Activated naive CD8-positive, alpha-beta T cell treated with anti-CD3 and anti-CD28 coated beads, Interleukin-2, amount 50 U/mL, for 24 hours (primary cell): ENCODE measurements at regions not wholly inside any gene's neighbourhood (a gene's known extent, or its start where the extent isn't known, plus 50 kb on each side); places are given as distances from the start of the nearest gene placed in this dataset.

ENCODE experiments used
- ATAC-seq: fragments of 150-1000 bp; cut with Tn5 transposase; one replicate; pipeline ENCODE4 v1.10.0; 2021
- DNase-seq: peaks from one replicate; pipeline ENCODE4 v3.0.0; 2021
- H3K27ac Mint-ChIP-seq: one replicate; pipeline ENCODE4 v1.8.0; 2021; ENCODE audit warnings: mild to moderate bottlenecking, mixed read lengths
- H3K27me3 Mint-ChIP-seq: one replicate; pipeline ENCODE4 v1.8.0; 2021; ENCODE audit warnings: mixed read lengths
- H3K36me3 Mint-ChIP-seq: one replicate; pipeline ENCODE4 v1.8.0; 2021; ENCODE audit warnings: low read depth, mixed read lengths
- H3K4me1 Mint-ChIP-seq: one replicate; pipeline ENCODE4 v1.8.0; 2021; ENCODE audit warnings: mixed read lengths
- H3K4me3 Mint-ChIP-seq: one replicate; pipeline ENCODE4 v1.8.0; 2021; ENCODE audit warnings: mild to moderate bottlenecking, moderate library complexity, mixed read lengths
- H3K9me3 Mint-ChIP-seq: one replicate; pipeline ENCODE4 v1.8.0; 2021; ENCODE audit warnings: mixed read lengths

DNA sequence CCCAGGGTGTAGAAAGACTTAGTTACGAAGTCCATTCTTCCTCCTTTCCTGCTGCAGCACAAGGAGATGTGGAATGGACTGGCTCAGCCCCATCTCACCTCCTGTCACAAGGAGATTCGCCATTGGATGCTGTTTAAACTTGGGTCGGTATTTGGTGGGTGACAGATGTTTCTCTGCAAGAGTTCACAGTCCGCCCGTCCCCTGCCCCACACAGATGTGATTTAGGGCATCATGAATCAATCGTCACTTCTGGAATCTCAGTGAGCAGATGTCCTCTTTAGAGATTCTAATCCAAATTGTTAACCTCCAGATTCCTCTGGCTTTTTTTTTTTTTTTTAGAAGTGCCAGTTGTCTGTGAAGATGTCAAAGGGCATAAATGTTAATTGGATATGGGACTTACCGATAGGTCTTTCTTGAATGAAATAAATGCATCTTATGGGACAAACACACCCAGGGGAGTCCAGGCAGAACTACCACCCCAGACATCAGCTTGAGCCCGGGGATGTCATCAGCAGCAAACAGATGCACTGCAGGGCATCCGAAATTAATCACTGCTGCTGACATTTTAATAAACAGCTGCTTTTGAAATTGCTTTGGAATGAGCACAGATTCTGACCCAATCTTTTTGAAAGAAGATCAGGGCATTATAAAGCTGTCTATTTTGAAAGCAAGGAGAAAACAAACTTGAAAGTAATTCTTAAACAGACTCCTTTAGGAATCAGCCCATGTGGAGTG lies 117.6 kb upstream of the CDH4 start:
- no peaks in the 10 kb centered on the region for H3K27me3 Mint-ChIP-seq
- no peaks in the 10 kb centered on the region for H3K36me3 Mint-ChIP-seq
- ATAC-seq (no peak), DNase-seq (no peak)
- no peak overlapping the region for H3K4me3 Mint-ChIP-seq
- peaks cover 2% of the 10 kb centered on the region for H3K4me1 Mint-ChIP-seq
- no peak overlapping the region for H3K27ac Mint-ChIP-seq
- no peaks in the 10 kb centered on the region for H3K9me3 Mint-ChIP-seq

DNA sequence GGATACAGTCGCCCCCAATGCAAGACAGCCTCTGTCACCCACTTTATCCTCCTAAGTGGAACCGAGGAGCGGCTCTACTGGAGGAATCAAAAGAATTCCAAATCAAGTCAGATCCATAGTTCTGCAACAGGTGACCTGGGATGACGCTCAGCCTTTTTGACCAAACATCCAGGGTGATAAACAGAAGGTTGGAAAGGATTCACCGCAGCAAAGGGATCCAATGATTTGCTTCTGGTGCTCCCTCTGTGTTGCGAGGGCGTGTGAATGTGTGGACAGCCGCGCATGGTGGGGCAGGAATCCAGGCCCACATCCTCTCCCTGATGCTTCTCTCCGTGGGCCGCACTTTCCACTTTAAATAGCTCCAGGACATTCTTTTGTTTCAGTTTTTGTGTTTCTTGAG lies 116.8 kb upstream of the CDH4 start:
- no peaks in the 10 kb centered on the region for H3K27me3 Mint-ChIP-seq
- no peaks in the 10 kb centered on the region for H3K36me3 Mint-ChIP-seq
- no peaks in the 10 kb centered on the region for H3K4me1 Mint-ChIP-seq
- no peak overlapping the region for H3K27ac Mint-ChIP-seq
- ATAC-seq (no peak), DNase-seq (no peak)
- no peaks in the 10 kb centered on the region for H3K9me3 Mint-ChIP-seq
- H3K4me3 Mint-ChIP-seq: no peak overlapping the region

DNA sequence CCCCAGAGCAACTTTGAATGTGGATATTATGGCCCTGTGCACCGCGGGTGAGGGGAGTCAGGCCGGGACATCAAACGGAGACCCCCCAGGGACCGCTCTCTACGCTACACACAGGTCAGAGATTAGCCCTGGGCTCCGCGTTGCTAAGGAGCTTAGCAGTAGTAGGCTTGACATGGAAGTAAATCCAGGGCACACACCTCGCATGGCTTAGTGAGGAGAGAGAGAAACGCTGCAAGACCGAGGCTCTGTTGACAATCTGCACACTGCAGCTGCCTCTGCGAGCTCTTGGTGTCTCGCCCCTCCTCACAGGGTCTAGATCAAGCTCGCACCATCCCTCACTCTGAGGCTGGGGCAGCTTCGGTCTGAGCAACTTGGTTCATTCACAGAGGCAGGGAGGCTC lies 116.1 kb upstream of the CDH4 start:
- Mint-ChIP-seq H3K4me1 (no peaks in the 10 kb centered on the region), H3K4me3 (no peak overlapping the region), H3K9me3 (no peaks in the 10 kb centered on the region), H3K36me3 (no peaks in the 10 kb centered on the region), H3K27ac (no peak overlapping the region), H3K27me3 (no peaks in the 10 kb centered on the region)
- ATAC-seq (no peak), DNase-seq (no peak)

DNA sequence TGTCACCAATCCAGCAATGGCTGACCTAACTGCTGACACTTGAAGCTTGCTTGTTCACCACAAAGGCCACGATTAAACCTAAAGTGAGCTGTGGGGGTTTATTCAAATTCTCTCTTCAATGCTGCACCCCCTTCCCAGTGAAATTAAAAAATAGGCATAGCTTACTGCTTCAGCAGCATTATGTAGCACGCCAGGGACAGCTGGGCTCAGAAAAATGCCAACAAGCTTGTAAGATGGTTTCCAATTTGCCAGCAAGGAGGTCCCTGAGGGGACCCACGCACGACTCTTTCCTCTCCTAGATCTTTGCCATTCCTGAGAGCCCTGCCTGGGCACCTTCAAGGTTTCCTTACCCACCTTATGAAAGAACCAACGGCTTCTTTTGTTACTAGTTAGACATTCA lies 113.5 kb upstream of the CDH4 start:
- H3K27me3 Mint-ChIP-seq: no peaks in the 10 kb centered on the region
- no peak overlapping the region for H3K4me3 Mint-ChIP-seq
- ATAC-seq: no peak
- H3K27ac Mint-ChIP-seq: no peak overlapping the region
- no peaks in the 10 kb centered on the region for H3K36me3 Mint-ChIP-seq
- peaks cover 5% of the 10 kb centered on the region for H3K9me3 Mint-ChIP-seq
- no peaks in the 10 kb centered on the region for H3K4me1 Mint-ChIP-seq
- no peak for DNase-seq

DNA sequence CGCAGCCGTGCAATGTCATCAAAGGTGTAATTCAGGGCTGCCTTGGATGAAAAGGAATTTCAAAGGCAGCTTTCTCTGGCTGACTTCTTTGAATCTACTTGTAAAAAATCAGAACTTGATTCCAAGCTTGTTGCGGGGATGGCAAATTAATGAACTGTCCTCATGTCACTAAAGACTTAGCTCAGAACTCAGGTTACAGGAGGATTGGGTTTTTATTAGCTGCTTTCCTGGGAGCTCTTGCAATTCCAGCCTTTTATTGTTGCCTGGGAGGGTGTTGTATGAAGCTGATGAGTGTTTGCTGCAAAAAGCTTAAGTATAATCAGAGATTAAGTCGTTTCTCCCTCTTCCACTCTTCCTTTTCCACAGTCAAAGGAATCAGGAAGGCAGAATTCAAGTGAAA lies 113.0 kb upstream of the CDH4 start:
- Mint-ChIP-seq H3K9me3 (peaks cover 7% of the 10 kb centered on the region), H3K27me3 (no peaks in the 10 kb centered on the region), H3K4me1 (no peaks in the 10 kb centered on the region), H3K36me3 (no peaks in the 10 kb centered on the region), H3K27ac (no peak overlapping the region), H3K4me3 (no peak overlapping the region)
- DNase-seq (no peak), ATAC-seq (no peak)

DNA sequence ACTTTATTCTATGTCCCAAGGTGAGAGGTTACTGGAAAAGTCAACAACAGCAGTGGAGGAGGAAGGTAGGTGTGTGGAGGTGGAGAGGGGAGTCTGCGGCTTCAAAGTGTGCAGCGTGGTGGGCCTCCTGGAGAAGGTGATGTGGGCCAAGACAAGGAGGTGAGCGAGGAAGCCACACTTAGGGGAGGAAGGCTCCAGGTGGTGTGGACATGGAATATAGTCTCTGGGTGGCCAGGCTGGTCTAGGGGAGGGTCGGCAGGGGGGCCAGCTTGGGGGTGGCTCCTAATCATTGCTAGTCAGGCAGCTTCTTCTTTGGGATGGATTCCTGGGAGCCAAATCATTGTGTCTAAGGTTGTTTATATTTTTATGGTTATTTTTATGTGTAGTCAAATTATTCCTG lies 111.5 kb upstream of the CDH4 start:
- Mint-ChIP-seq H3K9me3 (peaks cover 10% of the 10 kb centered on the region), H3K4me3 (no peak overlapping the region), H3K27me3 (no peaks in the 10 kb centered on the region), H3K27ac (no peak overlapping the region), H3K36me3 (no peaks in the 10 kb centered on the region), H3K4me1 (no peaks in the 10 kb centered on the region)
- DNase-seq: no peak
- no peak for ATAC-seq

DNA sequence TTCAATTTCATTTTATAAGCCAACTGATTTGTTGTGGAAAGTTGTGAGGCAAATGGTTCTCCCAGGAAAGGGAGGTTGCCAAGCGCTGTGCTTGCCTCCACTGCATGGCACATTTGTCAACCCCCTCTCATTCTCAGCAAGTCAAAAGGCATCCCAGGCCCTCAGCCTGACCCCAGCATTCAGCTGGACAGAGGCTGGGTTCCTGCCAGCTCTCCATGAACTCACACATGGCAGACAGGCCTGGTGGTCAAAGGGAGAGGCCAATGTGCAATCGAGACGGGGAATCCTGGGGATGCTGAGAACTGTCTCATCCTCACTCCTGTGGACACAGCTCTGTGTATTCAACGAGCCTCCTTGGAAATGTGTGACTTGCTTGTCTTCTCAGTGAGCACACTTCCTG lies 106.0 kb upstream of the CDH4 start:
- H3K27ac Mint-ChIP-seq: no peak overlapping the region
- DNase-seq (no peak), ATAC-seq (no peak)
- H3K4me1 Mint-ChIP-seq: no peaks in the 10 kb centered on the region
- H3K36me3 Mint-ChIP-seq: no peaks in the 10 kb centered on the region
- H3K27me3 Mint-ChIP-seq: no peaks in the 10 kb centered on the region
- H3K9me3 Mint-ChIP-seq: peaks cover 10% of the 10 kb centered on the region
- H3K4me3 Mint-ChIP-seq: no peak overlapping the region

DNA sequence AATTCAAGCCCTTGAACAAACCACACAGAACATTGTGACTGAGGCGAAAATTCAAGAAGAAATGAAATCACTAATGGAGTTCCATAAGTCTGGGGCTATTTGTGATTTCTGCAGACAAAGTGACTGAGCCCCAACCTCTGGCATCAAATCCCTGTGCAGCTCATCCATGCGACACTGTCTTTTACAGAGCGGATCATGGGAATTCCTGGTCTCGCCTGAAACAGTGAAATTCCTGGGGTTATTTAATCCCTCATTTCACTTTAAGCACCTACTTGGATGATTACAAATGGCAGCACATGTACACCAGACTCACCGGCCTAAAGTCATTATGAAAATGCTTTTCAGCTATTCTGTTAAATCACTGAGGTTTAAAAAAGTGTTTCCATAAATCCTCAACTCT lies 102.4 kb upstream of the CDH4 start:
- no peak overlapping the region for H3K27ac Mint-ChIP-seq
- no peaks in the 10 kb centered on the region for H3K4me1 Mint-ChIP-seq
- no peaks in the 10 kb centered on the region for H3K27me3 Mint-ChIP-seq
- ATAC-seq (no peak), DNase-seq (no peak)
- no peaks in the 10 kb centered on the region for H3K36me3 Mint-ChIP-seq
- peaks cover 4% of the 10 kb centered on the region for H3K9me3 Mint-ChIP-seq
- no peak overlapping the region for H3K4me3 Mint-ChIP-seq

DNA sequence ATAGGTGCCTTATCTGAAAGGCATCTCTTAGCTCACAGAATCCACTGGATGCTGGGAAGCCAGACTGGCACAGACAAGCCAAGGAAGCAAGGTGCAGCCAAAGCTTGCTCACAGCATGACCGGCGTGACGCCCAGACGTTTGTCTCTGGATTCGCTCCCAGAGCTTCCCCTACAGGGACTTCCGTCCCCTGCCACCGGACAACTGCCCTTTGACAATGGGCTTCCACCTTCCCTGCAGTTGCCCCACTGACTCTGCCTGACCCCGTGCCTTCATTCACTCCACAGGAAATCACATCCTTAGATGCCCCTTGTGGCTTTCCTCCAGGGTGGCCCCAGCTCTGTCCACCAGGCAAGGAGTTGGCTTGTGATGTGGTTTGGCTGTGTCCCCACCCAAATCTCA lies 94.8 kb upstream of the CDH4 start:
- Mint-ChIP-seq H3K9me3 (peaks cover 4% of the 10 kb centered on the region), H3K27ac (no peak overlapping the region), H3K4me1 (no peaks in the 10 kb centered on the region), H3K36me3 (no peaks in the 10 kb centered on the region), H3K4me3 (no peak overlapping the region), H3K27me3 (no peaks in the 10 kb centered on the region)
- DNase-seq: no peak
- ATAC-seq: no peak

DNA sequence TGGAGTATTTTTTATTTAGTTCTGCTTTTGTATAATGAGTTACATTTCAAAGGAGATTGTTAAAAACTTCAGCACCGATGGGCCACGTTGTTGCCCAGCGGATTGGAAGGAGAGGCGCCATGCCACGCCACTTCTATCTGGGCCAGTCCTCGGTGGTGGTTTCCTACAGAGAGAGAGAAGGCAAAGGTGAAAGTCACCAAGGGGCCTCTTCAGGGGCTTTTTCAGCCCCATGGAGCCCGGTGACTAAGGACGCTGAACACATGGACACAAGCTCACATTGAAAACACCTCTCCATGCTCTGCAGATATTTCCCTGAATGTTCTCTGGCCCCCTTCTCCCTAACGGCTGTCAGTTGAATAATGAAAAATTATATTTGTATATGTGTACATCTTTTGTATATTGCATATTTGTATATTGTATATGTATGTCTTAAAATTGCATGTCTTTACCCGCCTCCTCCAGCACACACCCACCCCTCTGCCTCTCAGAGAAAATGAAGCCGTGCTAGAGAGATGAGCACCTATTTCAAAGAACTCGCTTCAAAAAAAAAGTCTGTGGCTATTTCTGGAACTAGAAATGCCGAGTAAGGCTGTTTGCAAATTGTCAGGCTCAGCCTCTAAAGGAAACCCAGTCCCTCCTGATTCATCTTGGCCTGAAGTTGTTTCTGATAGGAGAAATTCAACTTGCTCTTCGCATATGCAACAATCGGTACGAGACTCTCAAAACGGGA lies 91.9 kb upstream of the CDH4 start:
- H3K4me1 Mint-ChIP-seq: no peaks in the 10 kb centered on the region
- no peaks in the 10 kb centered on the region for H3K27me3 Mint-ChIP-seq
- ATAC-seq (no peak), DNase-seq (no peak)
- no peak overlapping the region for H3K27ac Mint-ChIP-seq
- no peaks in the 10 kb centered on the region for H3K36me3 Mint-ChIP-seq
- H3K9me3 Mint-ChIP-seq: peaks cover 4% of the 10 kb centered on the region
- H3K4me3 Mint-ChIP-seq: no peak overlapping the region

DNA sequence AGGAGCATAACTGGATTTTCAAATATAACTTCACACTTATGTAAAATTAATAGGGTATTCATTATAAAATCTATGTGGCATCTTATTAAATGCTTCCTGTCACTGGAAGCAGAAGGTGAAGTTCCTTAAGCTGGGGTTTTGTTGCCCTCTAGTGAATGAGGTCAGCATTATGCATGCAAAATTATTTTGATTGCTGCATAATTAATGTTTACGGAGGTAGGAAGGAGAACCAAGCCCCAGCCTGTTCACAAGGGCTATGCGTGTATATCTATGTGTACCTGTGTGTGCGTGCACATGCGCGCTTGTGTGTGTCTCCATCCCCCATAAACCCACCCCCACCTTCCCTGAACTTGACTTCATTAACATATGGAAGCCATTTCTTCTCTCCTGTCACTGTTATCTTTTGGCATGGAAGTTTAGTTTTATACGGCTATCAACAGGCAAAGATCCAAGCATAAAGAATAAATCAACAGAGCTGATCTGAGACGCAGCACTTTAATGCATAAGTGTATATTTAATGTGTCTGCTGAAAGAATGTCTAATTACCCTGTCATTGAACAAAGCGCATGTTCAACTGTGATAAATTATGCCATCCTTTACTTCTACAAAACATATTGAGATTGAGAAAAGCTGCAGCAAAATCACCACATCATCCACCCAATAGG lies 90.2 kb upstream of the CDH4 start:
- H3K27me3 Mint-ChIP-seq: no peaks in the 10 kb centered on the region
- no peak for DNase-seq

DNA sequence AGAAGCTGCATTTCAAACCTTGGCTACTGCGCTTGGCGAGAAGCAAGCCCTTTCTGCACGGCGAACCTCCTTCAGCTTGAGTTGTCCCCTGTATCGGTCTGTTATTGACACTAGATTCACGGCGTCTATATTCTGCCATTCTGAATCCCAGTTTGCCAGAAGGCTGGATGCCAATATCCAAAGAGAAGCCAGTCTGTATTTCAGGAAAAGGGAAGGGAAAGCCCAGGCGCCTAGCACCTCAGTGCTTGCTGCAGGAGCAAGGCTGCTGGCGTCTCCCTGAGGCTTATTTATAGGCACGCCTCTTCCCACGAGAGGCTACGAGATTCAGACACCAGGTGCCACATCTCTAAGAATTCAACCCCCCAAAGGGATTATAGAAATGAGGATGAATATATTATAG lies 89.6 kb upstream of the CDH4 start:
- DNase-seq: no peak
- H3K36me3 Mint-ChIP-seq: no peaks in the 10 kb centered on the region
- H3K4me3 Mint-ChIP-seq: no peak overlapping the region

More for the DNA sequence above, 90.2 kb upstream of the CDH4 start:
- no peaks in the 10 kb centered on the region for H3K4me1 Mint-ChIP-seq
- peaks cover 4% of the 10 kb centered on the region for H3K9me3 Mint-ChIP-seq
- ATAC-seq: no peak
- H3K27ac Mint-ChIP-seq: no peak overlapping the region
- H3K4me3 Mint-ChIP-seq: no peak overlapping the region
- no peaks in the 10 kb centered on the region for H3K36me3 Mint-ChIP-seq

DNA sequence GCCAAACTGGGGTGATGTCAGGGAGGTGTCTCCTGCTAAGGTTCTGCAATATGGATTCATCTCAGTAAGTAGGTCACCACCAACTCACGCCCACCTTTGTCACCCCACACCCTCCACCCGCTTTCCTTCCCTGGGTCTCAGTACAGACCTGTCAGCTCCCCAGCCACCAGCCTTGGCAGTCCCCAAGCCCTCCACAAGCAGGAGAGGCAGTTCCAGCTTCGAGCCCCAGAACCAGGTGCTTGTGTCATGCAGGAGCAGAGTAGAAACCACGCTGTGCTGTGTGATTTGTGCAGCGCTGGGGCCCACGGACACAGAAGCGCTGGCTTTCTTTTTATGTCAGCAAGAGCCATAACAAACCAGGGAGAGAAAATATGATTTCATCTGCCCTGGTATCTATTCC lies 89.0 kb upstream of the CDH4 start:
- no peaks in the 10 kb centered on the region for H3K4me1 Mint-ChIP-seq
- H3K36me3 Mint-ChIP-seq: no peaks in the 10 kb centered on the region
- no peak overlapping the region for H3K27ac Mint-ChIP-seq
- peaks cover 2% of the 10 kb centered on the region for H3K27me3 Mint-ChIP-seq
- ATAC-seq: no peak
- no peak overlapping the region for H3K4me3 Mint-ChIP-seq
- DNase-seq: no peak
- H3K9me3 Mint-ChIP-seq: no peaks in the 10 kb centered on the region

More for the DNA sequence above, 89.6 kb upstream of the CDH4 start:
- no peak for ATAC-seq
- no peaks in the 10 kb centered on the region for H3K4me1 Mint-ChIP-seq
- peaks cover 3% of the 10 kb centered on the region for H3K9me3 Mint-ChIP-seq
- no peaks in the 10 kb centered on the region for H3K27me3 Mint-ChIP-seq
- no peak overlapping the region for H3K27ac Mint-ChIP-seq

DNA sequence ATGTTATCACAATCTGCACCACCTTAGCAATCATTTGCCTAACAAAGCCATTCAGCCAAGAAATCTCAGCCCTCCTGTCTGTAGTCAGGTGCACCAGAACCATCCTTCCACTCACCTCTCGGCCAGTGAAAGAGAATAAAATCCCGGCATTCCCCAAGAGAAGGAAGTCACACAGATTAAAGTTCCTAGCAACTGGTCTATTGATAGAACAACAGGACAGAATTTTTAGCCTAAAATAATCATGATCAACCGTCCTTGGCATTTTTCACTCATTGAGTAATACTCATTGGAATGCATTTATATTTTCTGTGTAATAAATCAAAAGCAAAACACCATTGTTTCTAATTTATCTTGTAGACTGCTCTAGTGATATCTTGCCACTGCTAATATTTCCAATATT lies 85.7 kb upstream of the CDH4 start:
- no peak overlapping the region for H3K4me3 Mint-ChIP-seq

DNA sequence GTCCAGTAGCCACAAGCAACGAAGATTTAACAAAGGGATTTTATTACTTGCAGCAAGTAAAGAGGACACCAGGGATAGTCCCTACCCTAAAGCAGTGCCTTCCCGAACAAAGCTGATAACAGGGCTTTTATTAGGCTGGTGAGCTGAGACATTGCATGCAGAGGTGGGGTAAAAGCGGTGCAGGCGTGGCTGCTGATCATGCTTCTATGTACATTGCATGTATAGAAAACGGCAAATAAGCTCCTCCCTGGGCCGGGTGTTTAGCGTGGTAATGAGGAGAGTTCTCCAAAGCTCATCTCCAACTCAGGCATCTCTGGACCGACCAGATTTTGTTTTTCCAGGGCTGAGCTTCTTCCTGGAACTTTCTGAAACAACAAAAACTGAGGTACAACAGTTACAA lies 83.5 kb upstream of the CDH4 start:
- no peaks in the 10 kb centered on the region for H3K9me3 Mint-ChIP-seq
- ATAC-seq (no peak), DNase-seq (no peak)
- H3K27me3 Mint-ChIP-seq: peaks cover 2% of the 10 kb centered on the region
- no peaks in the 10 kb centered on the region for H3K4me1 Mint-ChIP-seq
- no peak overlapping the region for H3K4me3 Mint-ChIP-seq
- no peaks in the 10 kb centered on the region for H3K36me3 Mint-ChIP-seq
- H3K27ac Mint-ChIP-seq: no peak overlapping the region

More for the DNA sequence above, 85.7 kb upstream of the CDH4 start:
- Mint-ChIP-seq H3K4me1 (no peaks in the 10 kb centered on the region), H3K36me3 (no peaks in the 10 kb centered on the region), H3K27ac (no peak overlapping the region), H3K9me3 (no peaks in the 10 kb centered on the region), H3K27me3 (peaks cover 2% of the 10 kb centered on the region)
- DNase-seq: no peak
- ATAC-seq: no peak
